ENCODE measurements at regions not wholly inside any gene's neighbourhood (a gene's known extent, or its start where the extent isn't known, plus 50 kb on each side); places are given as distances from the start of the nearest gene placed in this dataset.

DNA sequence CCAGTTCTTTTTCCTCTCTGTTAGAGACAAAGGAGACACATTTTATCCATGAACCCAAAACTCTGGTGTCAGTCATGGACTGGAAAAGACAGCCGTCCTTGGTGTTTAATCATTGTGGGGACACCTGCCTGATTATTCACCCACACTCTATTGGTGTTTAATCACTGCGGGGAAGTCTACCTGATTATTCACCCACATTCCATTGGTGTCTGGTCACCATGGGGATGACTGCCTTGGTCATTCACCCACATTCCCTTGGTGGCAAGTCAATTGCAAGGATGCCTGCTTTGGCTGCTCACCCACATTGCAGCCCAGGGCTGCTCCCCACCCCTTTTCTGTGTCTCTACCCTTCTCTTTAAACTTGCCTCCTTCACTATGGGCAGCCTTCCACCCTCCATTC, 589.7 kb upstream of the AMELY start:
- Mint-ChIP-seq H3K27me3 (ENCODE audit: insufficient read depth, low read depth, poor library complexity) (peaks cover 9% of the 10 kb centered on the region), H3K36me3 (ENCODE audit: low read depth) (peaks cover 7% of the 10 kb centered on the region; the same call in 1 of the 3 replicates), H3K9me3 (peaks cover 16% of the 10 kb centered on the region; the same call in 2 of the 3 replicates), H3K27ac (no peak overlapping the region), H3K4me3 (no peak overlapping the region), H3K4me1 (no peaks in the 10 kb centered on the region; the same call in 1 of the 3 replicates)
- H3K36me3 ChIP-seq (ENCODE audit: insufficient read depth): no peaks in the 10 kb centered on the region
- H3K4me3 ChIP-seq: no peak overlapping the region
- TF ChIP-seq, protein P1, sequence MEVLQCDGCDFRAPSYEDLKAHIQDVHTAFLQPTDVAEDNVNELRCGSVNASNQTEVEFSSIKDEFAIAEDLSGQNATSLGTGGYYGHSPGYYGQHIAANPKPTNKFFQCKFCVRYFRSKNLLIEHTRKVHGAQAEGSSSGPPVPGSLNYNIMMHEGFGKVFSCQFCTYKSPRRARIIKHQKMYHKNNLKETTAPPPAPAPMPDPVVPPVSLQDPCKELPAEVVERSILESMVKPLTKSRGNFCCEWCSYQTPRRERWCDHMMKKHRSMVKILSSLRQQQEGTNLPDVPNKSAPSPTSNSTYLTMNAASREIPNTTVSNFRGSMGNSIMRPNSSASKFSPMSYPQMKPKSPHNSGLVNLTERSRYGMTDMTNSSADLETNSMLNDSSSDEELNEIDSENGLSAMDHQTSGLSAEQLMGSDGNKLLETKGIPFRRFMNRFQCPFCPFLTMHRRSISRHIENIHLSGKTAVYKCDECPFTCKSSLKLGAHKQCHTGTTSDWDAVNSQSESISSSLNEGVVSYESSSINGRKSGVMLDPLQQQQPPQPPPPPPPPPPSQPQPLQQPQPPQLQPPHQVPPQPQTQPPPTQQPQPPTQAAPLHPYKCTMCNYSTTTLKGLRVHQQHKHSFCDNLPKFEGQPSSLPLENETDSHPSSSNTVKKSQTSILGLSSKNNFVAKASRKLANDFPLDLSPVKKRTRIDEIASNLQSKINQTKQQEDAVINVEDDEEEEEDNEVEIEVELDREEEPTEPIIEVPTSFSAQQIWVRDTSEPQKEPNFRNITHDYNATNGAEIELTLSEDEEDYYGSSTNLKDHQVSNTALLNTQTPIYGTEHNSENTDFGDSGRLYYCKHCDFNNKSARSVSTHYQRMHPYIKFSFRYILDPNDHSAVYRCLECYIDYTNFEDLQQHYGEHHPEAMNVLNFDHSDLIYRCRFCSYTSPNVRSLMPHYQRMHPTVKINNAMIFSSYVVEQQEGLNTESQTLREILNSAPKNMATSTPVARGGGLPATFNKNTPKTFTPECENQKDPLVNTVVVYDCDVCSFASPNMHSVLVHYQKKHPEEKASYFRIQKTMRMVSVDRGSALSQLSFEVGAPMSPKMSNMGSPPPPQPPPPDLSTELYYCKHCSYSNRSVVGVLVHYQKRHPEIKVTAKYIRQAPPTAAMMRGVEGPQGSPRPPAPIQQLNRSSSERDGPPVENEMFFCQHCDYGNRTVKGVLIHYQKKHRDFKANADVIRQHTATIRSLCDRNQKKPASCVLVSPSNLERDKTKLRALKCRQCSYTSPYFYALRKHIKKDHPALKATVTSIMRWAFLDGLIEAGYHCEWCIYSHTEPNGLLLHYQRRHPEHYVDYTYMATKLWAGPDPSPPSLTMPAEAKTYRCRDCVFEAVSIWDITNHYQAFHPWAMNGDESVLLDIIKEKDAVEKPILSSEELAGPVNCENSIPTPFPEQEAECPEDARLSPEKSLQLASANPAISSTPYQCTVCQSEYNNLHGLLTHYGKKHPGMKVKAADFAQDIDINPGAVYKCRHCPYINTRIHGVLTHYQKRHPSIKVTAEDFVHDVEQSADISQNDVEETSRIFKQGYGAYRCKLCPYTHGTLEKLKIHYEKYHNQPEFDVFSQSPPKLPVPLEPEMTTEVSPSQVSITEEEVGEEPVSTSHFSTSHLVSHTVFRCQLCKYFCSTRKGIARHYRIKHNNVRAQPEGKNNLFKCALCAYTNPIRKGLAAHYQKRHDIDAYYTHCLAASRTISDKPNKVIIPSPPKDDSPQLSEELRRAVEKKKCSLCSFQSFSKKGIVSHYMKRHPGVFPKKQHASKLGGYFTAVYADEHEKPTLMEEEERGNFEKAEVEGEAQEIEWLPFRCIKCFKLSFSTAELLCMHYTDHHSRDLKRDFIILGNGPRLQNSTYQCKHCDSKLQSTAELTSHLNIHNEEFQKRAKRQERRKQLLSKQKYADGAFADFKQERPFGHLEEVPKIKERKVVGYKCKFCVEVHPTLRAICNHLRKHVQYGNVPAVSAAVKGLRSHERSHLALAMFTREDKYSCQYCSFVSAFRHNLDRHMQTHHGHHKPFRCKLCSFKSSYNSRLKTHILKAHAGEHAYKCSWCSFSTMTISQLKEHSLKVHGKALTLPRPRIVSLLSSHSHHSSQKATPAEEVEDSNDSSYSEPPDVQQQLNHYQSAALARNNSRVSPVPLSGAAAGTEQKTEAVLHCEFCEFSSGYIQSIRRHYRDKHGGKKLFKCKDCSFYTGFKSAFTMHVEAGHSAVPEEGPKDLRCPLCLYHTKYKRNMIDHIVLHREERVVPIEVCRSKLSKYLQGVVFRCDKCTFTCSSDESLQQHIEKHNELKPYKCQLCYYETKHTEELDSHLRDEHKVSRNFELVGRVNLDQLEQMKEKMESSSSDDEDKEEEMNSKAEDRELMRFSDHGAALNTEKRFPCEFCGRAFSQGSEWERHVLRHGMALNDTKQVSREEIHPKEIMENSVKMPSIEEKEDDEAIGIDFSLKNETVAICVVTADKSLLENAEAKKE (CRISPR knock-in tag; IDR thresholded peaks at IDR 0.05): no peak
- TF ChIP-seq STAT1 (IDR thresholded peaks at IDR 0.05; ENCODE audit: unreplicated experiment): no peak
- no peaks in the 10 kb centered on the region for H3K4me1 ChIP-seq (ENCODE audit: insufficient read depth)
- H3K4me2 ChIP-seq: no peak overlapping the region
- no peak for DNase-seq (ENCODE audit: low spot score)
- ATAC-seq: no peak
- H4K20me1 ChIP-seq (replicated peaks; ENCODE audit: insufficient read depth): no peaks in the 10 kb centered on the region
- no peaks in the 10 kb centered on the region for H3K27me3 ChIP-seq (ENCODE audit: insufficient read depth)
- H3F3A ChIP-seq (replicated peaks; ENCODE audit: low read depth): no peaks in the 10 kb centered on the region
- H3K9me2 ChIP-seq (ENCODE audit: insufficient read depth): no peaks in the 10 kb centered on the region
- H3K79me2 ChIP-seq (replicated peaks; ENCODE audit: insufficient read depth): no peaks in the 10 kb centered on the region
- H3K27ac ChIP-seq (ENCODE audit: low read depth): no peak overlapping the region
- no peak overlapping the region for H2AFZ ChIP-seq

DNA sequence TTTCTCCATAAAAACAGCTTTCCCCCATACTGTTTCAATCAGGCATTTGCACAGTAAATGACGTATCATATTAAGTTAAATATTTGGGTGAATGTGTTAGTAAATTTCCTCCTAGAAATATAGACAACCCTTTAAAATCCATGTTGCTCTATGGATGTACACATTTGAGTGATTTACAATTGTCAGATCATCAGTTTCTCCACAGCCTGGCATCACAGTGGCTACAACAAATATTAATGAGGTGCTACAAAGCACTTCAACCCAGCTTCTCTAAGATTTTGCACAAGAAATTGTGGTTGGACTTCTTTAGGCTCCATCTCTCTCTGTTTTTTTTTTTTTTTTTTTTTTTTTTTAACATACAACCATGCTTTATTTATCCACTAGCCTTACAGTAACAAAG, 584.4 kb upstream of the AMELY start:
- no peaks in the 10 kb centered on the region for H3F3A ChIP-seq (replicated peaks; ENCODE audit: low read depth)
- no peak overlapping the region for H3K4me2 ChIP-seq
- peaks cover 4% of the 10 kb centered on the region for H3K27me3 Mint-ChIP-seq (ENCODE audit: insufficient read depth, low read depth, poor library complexity)
- no peak overlapping the region for H3K27ac ChIP-seq (ENCODE audit: low read depth)
- no peaks in the 10 kb centered on the region; the same call in 1 of the 3 replicates for H3K4me1 Mint-ChIP-seq
- no peaks in the 10 kb centered on the region for H3K4me1 ChIP-seq (ENCODE audit: insufficient read depth)
- no peak overlapping the region for H3K27ac Mint-ChIP-seq
- peaks cover 12% of the 10 kb centered on the region; the same call in 2 of the 3 replicates for H3K9me3 Mint-ChIP-seq
- DNase-seq (ENCODE audit: low spot score): no peak
- no peaks in the 10 kb centered on the region for H3K36me3 ChIP-seq (ENCODE audit: insufficient read depth)
- H3K79me2 ChIP-seq (replicated peaks; ENCODE audit: insufficient read depth): no peaks in the 10 kb centered on the region
- H3K4me3 Mint-ChIP-seq: no peak overlapping the region
- no peaks in the 10 kb centered on the region for H3K27me3 ChIP-seq (ENCODE audit: insufficient read depth)
- no peaks in the 10 kb centered on the region for H3K9me2 ChIP-seq (ENCODE audit: insufficient read depth)
- peaks cover 4% of the 10 kb centered on the region; the same call in 1 of the 3 replicates for H3K36me3 Mint-ChIP-seq (ENCODE audit: low read depth)
- ATAC-seq: no peak
- no peaks in the 10 kb centered on the region for H4K20me1 ChIP-seq (replicated peaks; ENCODE audit: insufficient read depth)
- H3K4me3 ChIP-seq: no peak overlapping the region
- H2AFZ ChIP-seq: no peak overlapping the region
- no peak for TF ChIP-seq STAT1 (IDR thresholded peaks at IDR 0.05; ENCODE audit: unreplicated experiment)
- TF ChIP-seq, protein P2, sequence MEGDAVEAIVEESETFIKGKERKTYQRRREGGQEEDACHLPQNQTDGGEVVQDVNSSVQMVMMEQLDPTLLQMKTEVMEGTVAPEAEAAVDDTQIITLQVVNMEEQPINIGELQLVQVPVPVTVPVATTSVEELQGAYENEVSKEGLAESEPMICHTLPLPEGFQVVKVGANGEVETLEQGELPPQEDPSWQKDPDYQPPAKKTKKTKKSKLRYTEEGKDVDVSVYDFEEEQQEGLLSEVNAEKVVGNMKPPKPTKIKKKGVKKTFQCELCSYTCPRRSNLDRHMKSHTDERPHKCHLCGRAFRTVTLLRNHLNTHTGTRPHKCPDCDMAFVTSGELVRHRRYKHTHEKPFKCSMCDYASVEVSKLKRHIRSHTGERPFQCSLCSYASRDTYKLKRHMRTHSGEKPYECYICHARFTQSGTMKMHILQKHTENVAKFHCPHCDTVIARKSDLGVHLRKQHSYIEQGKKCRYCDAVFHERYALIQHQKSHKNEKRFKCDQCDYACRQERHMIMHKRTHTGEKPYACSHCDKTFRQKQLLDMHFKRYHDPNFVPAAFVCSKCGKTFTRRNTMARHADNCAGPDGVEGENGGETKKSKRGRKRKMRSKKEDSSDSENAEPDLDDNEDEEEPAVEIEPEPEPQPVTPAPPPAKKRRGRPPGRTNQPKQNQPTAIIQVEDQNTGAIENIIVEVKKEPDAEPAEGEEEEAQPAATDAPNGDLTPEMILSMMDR (conservative IDR thresholded peaks at IDR 0.05; ENCODE audit: low read depth in 2 of 2): no peak
- TF ChIP-seq NANOG (IDR thresholded peaks at IDR 0.05; ENCODE audit: borderline replicate concordance): no peak
- TF ChIP-seq CREB1 (CRISPR knock-in tag; IDR thresholded peaks at IDR 0.05; ENCODE audit: low read depth): no peak
- TF ChIP-seq ZNF114 (CRISPR knock-in tag; IDR thresholded peaks at IDR 0.05): no peak
- TF ChIP-seq POLR2AphosphoS5 (IDR thresholded peaks at IDR 0.05; ENCODE audit: low read depth): no peak
- TF ChIP-seq ZNF331 (CRISPR knock-in tag; IDR thresholded peaks at IDR 0.05; ENCODE audit: low read depth): no peak
- TF ChIP-seq, protein P3, sequence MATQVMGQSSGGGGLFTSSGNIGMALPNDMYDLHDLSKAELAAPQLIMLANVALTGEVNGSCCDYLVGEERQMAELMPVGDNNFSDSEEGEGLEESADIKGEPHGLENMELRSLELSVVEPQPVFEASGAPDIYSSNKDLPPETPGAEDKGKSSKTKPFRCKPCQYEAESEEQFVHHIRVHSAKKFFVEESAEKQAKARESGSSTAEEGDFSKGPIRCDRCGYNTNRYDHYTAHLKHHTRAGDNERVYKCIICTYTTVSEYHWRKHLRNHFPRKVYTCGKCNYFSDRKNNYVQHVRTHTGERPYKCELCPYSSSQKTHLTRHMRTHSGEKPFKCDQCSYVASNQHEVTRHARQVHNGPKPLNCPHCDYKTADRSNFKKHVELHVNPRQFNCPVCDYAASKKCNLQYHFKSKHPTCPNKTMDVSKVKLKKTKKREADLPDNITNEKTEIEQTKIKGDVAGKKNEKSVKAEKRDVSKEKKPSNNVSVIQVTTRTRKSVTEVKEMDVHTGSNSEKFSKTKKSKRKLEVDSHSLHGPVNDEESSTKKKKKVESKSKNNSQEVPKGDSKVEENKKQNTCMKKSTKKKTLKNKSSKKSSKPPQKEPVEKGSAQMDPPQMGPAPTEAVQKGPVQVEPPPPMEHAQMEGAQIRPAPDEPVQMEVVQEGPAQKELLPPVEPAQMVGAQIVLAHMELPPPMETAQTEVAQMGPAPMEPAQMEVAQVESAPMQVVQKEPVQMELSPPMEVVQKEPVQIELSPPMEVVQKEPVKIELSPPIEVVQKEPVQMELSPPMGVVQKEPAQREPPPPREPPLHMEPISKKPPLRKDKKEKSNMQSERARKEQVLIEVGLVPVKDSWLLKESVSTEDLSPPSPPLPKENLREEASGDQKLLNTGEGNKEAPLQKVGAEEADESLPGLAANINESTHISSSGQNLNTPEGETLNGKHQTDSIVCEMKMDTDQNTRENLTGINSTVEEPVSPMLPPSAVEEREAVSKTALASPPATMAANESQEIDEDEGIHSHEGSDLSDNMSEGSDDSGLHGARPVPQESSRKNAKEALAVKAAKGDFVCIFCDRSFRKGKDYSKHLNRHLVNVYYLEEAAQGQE (IDR thresholded peaks at IDR 0.05; ENCODE audit: unreplicated experiment): no peak
- TF ChIP-seq EZH2 (IDR thresholded peaks at IDR 0.05; ENCODE audit: low read depth, unreplicated experiment): no peak
- TF ChIP-seq JUNB (IDR thresholded peaks at IDR 0.05; ENCODE audit: unreplicated experiment): no peak
- no peak for TF ChIP-seq EZH2phosphoT487 (IDR thresholded peaks at IDR 0.05; ENCODE audit: unreplicated experiment)

Measured in GM23338 (cell line).